HG03103 (cell line): ENCODE measurements at regions not wholly inside any gene's neighbourhood (a gene's known extent, or its start where the extent isn't known, plus 50 kb on each side); places are given as distances from the start of the nearest gene placed in this dataset.
"Not testable (repeated sequence)": the region's sequence is repeated elsewhere in the genome, so short reads cannot be mapped to it uniquely, and the experiment has no call there.

Experiments
- ATAC-seq: cut with Tn5 transposase; IDR thresholded peaks from one replicate; pipeline ENCODE4 v1.9.1; 2021; ENCODE audit warnings: low read depth; ENCODE audit not compliant: unreplicated experiment

DNA sequence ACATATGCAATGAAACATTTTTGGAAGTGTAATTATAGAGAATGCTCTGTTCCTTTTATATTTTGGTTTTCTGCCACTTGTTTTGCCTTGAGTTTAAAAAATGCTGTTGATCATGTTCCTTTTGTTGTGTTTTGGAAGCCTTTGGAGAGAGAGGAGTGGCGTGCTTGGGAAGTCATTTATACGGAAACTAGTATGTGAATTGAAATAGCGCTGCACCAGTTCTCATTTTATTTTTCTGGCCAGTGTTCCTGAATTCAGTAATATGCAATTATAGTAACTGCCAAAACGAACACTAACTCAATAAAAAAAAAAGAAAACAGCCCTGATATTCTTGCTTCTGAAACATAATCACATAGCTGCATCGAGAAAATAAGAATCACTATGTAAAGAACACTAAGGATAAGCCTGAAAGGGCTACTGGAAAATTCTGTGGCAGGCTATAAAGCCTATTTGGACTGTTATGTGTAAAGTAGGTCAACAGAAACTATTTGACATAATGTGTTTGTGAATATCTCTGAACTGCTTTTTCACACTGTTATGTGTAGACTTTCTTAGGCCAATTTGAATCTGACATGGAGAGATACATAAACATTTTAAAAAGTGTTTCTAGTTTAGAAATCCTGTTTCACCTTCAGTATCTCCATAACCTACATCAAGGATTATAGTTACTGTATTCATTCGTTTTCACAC is 742.0 kb downstream of the KCNT2 start:
- ATAC-seq, result no peak

DNA sequence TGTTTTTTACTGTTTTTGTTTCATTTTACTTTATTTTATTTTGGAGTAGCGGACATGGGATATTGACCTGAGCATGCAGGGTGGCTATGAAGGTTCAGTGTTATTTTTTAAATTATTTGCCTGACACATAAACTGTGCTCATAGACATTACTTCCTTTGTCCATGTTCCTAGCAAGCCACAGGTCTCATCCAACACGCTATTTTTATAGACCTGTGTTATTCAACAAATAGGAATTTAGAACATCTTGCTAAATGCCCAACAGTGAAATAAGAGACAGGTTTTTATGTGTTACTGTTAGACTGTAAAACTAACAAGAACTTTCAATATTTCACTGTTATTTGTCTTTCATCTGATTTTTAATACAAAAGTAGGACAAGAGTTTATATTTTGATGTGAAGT is 756.4 kb downstream of the KCNT2 start:
- ATAC-seq, result no peak

DNA sequence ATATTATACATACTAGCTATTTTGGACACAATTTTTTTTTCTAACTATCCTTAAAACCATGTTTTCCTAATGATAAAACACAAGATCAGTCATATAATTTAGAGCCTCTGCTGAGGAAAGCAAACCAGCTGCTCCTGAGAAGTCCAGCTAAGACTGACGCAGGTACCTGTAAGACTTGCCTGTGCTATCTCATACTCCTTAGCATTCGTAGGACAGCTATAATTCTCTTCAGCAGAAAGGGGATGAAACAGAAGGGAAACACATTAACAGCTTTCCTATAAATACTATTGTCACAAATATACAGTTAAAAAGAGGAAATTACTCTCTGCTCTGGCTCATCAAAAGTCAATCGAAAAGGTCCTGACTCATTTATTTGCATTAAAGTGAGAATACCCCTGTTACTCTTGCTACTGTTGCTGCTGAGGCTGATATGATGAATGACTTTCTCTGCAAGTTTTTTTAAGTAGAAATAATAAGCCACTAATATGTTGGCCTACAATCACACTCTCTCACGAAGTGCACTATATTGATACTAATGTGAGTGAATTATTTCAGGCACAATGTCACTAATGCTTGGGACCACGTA is 757.1 kb downstream of the KCNT2 start:
- ATAC-seq, result no peak

DNA sequence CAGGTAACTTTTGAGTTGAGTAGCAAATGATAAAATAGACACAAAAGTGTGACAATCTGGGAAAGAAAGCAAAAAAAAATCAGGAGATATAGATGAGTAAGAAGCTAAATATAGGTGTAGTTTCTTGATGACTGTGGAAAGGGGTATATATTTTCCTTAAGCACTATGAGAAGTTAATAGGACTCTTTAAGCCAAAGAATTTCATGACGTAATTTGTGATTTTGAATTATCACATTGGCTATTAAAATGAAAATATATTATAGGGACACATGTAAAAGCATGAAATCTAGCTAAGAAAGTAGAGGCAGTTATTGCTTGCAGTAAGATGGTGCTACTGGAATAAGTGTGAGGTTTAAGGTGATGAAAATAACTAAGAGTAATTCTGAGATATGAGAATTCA is 759.1 kb downstream of the KCNT2 start:
- no peak for ATAC-seq

DNA sequence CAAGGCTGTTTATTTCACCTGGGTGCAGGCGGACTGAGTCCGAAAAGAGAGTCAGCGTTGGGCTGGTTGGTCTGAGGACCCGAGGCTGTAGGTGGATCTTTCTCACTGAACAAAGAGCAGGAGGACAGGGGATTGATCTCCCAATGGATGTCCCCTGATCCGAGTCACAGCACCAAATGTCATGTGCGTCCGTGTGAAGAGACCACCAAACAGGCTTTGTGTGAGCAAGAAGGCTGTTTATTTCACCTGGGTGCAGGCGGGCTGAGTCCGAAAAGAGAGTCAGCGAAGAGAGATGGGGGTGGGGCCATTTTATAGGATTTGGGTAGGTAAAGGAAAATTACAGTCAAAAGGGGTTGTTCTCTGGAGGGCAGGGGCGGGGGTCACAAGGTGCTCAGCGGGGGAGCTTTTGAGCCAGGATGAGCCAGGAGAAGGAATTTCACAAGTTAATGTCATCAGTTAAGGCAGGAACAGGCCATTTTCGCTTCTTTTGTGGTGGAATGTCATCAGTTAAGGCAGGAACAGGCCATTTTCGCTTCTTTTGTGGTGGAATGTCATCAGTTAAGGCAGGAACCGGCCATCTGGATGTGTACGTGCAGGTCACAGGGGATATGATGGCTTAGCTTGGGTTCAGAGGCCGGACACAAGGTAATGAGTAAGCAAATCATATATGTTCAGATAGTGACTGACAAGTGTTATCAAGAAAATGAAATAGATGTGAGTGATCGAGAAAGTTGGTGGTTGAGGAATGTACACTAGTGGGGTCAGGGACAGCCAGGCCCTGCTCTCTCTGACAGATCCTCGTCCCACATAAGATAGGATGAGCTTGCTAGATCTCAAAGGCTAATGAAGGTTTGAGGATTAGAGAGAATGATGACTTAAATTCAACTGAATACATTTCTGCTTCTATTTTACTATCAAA is 760.0 kb downstream of the KCNT2 start:
- ATAC-seq, result not testable (repeated sequence)

DNA sequence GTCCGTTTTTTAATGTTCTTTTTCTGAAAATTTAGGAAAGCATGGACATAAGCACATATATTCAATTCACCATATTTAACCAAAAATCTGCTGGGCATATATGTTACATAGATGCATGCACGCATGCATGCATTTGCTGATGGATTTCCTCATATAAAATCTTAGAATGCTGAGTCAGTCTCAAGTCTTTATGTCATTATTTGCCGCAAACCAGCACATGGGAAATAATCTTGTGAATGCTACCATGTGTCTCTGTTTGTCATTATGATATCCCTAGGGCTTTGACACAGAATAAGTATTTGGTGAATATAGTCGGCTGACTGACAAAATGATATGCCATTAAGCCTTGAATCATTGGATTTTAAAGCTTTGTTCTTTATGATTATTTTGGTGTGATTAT is 776.5 kb downstream of the KCNT2 start:
- no peak for ATAC-seq

DNA sequence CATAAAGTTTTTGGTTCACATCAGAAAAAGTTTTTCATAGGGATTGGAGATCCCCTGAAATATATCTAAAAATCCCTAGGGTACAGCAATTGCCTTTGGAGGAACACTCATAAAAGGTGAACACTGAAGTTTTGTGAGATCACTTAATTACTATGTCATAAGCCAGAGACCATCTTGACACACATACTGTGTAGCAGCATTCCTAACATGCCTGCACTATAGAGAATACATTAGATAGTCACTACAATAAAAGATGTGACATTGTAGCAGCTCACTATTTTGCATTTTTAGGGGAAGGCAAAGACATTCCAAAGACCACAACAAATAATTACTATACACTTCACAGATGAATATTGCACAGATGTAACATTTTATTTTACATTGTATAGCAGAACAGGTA is 779.9 kb downstream of the KCNT2 start:
- ATAC-seq, result no peak

DNA sequence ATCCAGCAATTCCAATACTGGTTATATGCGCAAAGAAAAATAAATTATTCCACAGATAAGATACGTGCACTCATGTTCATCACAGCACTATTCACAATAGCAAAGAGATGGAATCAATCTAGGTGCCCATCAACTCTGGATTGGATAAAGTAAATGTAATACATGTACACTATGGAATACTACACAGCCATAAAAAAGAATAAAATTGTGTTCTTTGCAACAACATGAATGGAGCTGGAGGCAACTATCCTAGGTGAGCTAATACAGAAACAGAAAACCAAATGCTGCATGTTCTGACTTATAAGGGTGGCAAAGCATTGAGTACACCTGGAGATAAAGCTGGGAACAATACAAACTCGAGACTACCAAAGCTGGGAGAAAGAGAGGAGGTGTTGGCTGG is 787.3 kb downstream of the KCNT2 start:
- ATAC-seq, result no peak

DNA sequence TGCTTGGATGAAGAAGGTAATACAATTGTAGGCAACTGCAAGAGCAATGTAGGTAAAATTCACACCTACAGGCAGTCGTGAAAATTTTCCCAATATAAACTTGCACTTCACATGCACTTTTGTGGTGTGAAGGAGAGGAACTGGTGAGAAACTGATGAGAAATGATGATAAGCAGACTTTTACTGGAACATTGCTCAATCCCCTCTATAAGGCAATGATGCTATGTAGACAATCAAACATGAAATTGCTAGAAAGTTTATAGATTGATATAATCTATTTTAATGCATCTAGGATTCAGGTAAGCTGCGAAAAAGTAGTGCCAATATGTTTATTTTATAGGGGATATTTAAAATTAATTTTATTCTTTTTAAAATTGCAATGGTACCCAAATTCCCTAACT is 802.2 kb downstream of the KCNT2 start:
- ATAC-seq, result no peak

DNA sequence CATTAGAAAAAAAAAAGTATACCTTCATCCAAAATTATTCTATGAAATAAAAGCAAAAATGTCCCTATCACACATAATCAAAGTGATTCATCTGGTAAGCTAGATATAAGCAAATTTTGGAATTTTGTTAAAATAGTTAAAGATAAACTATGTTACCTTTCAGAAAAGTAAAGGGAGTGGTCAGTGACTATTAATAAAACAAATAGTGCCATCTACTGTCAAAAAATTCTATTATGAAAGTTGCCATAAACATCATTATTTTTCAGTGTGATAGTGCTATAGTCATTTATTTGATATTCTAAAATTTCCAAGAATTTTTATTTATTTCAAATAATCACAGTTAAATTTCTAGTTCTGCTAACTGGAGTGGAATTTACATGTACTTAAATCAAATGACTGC is 803.7 kb downstream of the KCNT2 start:
- no peak for ATAC-seq

DNA sequence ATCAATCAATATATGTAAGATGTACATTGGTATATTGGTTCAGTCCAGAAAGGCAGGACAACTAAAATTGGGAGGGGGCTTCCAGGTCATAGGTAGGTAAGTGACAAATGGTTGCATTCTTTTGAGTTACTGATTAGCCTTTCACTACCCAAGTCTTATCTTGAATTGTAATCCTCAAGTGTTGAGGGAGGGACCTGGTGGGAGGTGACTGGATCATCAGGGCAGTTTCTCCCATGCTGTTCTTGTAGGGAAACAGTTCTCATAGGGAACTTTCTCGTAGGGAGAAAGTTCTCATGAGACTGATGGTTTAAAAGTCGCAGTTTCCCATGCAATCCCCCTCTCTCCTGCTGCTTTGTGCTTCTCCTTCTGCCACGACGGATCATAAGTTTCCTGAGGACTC is 809.2 kb downstream of the KCNT2 start:
- ATAC-seq, result no peak

DNA sequence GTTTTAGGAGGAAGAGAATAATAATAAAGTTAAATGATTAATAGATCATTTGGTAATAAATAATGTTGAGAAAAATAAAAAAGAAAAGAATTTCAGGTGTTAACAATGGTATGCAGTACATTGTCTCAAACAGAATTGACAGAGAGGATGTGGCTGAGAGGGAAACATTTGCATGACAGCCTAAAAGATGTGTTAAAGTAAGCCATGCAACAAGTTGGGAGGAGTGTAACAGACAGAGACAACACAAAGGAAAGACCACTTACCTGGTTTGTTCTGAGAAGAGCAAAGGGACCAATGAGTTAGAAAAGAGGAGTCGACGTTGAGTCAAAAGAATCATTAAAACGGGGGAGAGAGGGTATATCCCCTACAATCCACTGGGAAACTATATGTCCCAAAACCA is 814.0 kb downstream of the KCNT2 start:
- ATAC-seq, result no peak

DNA sequence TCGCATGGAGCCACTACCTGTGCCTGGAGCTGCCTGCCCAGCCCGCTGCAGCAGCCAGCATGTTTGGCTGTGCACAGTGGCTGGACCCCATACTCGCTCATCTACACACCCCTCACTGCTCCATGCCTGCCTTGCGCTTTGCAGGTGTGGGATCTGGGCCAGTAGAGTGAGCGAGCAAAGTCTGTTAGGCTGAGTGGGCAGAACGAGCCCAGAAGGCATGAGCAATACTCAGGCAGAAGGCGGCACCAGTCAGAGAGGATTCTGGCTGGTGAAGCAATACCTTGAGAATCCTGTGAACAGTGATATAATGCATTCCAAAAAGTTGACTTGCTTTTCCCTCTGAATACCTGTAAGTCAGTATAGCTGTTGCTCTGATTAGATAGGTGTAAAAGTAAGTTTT is 816.4 kb downstream of the KCNT2 start:
- no peak for ATAC-seq

DNA sequence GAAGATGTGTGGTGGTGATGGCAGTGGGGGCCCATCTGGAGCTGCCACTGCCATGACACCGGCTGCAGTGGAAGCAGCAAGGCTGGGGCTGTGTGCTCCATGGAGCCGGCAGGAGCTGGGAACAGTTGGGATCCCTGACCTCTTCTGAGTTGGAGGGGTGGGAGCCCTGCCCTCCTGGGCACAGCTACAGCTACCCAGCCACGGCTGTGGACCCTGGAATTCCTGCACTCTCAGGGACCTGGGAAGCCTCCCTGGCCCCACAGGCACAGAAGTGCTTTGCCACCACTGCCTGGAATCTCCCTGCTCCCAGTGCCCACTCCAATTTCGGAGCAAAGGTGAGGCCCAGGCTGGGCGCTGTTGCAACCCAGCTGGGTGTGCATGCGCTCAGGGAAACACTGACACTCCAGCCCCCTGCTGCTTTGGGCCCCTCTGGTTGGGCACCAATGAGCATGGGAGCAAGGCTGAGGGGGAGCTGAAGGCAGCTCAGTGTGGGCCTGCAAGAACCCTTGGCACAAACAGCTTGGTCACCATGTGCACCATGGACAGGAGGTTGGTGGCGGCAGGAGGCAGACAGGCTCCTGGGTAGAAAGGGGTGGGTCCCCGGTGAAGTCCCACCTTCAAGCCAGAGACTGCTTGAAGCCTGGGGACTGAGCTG is 817.6 kb downstream of the KCNT2 start:
- no peak for ATAC-seq

DNA sequence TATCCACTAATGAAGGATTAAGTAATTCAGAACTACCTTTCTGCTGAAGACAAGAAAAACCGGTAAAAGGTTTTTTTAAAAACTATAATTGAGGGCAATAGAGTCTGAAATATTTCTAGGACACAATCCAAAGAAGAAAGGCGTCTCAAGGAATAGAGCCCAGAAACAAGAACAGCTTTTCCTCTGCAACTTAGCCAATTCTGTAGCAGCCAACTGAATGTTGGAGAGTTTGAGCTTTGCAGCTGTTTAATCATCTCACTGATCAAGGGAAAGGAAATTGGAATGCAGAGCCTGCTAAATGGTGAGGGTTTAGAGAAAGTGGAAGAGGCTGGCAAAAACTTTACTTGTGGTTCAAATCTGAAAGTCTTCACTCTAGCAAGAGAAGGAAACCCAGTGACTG is 818.9 kb downstream of the KCNT2 start:
- ATAC-seq, result no peak

DNA sequence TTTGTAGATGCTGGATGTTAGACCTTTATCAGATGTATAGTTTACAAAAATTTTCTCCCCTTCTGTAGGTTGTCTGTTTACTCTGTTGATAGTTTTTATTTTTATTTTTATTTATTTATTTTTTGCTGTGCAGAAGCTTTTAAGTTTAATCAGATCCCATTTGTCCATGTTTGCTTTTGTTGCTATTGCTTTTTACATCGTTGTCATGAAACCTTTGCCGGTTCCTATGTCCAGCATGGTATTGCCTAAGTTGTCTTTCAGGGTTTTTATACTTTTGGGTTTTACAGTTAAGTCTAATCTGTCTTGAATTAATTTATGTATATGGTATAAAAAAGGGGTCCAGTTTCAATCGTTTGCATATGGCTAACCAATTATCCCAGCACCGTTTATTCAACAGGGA is 819.5 kb downstream of the KCNT2 start:
- ATAC-seq, result no peak

DNA sequence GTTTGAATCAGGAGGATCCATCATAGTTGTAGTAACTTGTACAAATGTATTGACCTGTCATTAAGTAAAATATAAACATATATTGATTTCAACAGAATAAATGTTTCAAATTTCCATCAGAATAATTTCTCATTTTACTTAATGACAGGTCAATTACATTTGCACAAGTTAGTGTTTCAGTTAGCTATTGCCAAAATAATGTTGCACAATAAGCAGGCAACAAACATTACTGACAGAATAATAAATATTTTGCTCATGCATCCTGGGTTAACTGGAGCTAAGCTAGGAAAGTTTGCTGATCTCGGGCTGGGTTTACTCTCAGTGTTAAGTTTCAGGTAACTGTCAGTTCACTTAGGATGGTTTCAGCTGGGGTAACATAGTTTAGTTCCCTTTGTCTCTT is 822.4 kb downstream of the KCNT2 start:
- ATAC-seq, result no peak

DNA sequence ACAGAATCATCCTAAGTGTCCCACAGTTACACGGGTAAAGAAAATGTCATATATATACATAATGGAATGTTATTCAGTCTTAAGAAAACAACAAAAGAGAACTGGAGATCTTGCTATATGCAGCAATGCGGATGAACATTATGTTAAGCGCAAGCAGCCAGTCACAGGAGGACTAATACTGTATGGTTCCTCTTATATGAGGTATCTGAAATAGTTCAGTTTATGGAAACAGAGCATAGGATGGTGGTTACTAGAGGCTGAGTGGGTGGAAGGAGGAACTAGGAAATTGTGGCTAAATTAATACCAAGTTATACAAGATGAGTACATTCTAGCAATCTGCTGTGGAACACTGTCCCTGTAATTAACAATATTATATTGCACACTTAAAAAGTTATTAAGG is 834.3 kb downstream of the KCNT2 start:
- ATAC-seq, result no peak

DNA sequence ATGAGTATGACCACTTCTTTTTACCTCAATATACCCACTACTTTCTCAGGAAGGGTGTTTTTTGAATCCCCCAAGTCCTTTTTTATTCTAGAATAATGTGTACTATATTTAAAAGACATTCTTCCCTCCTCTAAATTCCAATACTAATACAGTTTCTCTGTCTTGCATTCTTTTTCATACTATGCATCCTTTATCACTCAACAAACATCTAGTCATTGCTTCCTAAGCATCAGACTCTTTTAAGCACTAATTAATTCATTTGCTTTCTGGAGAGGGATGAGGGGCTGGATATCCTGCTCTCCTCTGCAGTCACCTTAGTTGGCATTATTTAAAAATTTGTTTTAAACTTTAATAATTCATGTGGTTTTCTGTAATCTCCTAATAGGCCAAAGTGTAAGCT is 838.8 kb downstream of the KCNT2 start:
- ATAC-seq, result no peak

DNA sequence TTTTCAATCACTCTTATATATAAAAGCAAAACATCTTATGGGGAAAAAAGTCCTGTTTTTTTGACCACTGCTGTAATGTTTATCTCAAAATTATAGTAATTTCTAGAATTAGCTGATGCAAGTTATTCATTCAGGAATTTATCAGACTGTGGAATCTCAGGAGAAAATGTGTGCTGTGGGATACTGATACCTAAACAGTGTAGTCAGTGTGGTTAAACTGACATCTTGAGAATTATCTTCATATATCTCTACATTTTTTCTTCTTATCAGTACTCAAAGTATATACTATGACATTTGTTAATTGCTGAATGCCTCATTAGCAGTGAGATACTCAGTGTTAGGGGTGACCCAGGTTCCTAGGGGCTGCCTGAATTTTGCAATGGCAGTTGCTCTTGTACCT is 839.3 kb downstream of the KCNT2 start:
- no peak for ATAC-seq

DNA sequence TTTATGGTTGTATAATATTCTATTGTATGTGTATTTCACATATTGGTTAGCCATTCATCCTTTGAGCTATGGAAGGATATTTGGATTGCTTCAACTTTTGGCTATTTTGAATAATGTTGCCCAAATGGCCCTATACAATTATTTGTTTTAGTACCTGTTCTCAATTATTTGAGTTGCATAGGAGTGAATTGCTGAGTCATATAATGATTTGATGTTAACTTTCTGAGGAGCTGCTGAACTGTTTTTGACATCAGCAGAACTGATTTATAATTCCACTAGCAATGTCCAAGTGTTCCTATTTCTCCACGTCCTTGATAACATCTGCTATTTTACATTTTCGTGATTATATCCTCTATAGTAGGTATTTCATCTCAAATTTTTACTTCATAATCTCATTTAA is 839.9 kb downstream of the KCNT2 start:
- no peak for ATAC-seq
